ENCODE measurements at regions not wholly inside any gene's neighbourhood (a gene's known extent, or its start where the extent isn't known, plus 50 kb on each side); places are given as distances from the start of the nearest gene placed in this dataset.
"Not testable (repeated sequence)": the region's sequence is repeated elsewhere in the genome, so short reads cannot be mapped to it uniquely, and the experiment has no call there.

GRCh38 chr4:9110700-9111099, 59.5 kb upstream of the FAM90A26 start:
- not testable (repeated sequence) for DNase-seq (ENCODE audit: low read depth in 2 of 2)

- DNase-seq (ENCODE audit: low read depth in 2 of 2), result not testable (repeated sequence)
Measured at GRCh38 chr4:9103148-9103524, 67.1 kb upstream of the FAM90A26 start.

- DNase-seq (ENCODE audit: low read depth in 2 of 2), result not testable (repeated sequence)
Measured at GRCh38 chr4:9102471-9103147, 67.6 kb upstream of the FAM90A26 start.

GRCh38 chr4:9096330-9096729, 73.9 kb upstream of the FAM90A26 start:
- DNase-seq (ENCODE audit: low read depth in 2 of 2), result not testable (repeated sequence)

DNA sequence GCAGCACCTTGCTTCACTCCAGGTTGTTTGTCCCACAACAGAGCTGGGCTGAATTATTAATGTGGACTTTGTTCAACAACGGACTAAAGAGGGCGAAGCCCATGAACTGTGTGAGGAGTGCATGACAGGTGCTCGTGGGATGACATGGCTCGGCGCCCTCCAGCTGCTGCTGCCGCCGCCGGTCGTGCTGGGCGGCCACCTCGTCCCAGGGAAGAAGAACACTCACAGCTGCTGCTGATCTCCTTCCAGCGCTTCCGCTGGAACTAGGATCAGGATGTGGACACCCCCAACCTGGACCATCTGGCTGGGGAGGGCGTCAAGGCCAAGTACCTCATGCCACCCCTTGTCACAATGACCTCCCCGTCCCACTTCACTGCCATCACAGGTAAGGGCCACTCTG, 91.4 kb upstream of the FAM90A26 start:
- DNase-seq (ENCODE audit: low read depth in 2 of 2), result not testable (repeated sequence)

DNA sequence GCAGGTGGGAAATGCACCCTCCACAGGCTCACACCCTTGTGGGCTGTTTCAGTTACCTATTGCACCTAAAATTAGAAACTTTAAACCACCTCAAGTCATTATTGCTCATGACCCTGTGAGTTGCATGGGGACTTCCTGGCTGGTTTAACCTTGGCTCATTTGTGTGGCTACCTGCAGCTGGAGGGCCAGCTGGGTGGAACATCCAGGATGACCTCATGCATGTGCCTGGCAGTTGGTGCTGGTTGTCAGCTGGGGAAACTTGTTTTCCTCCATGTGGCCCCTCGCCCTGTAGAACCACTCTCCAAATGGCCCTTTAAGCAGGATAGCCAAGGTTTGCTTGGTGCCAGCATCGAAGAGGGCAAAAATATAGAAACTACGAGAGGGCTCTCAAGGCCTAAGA, 93.2 kb upstream of the FAM90A26 start:
- DNase-seq (ENCODE audit: low read depth in 2 of 2), result not testable (repeated sequence)

DNA sequence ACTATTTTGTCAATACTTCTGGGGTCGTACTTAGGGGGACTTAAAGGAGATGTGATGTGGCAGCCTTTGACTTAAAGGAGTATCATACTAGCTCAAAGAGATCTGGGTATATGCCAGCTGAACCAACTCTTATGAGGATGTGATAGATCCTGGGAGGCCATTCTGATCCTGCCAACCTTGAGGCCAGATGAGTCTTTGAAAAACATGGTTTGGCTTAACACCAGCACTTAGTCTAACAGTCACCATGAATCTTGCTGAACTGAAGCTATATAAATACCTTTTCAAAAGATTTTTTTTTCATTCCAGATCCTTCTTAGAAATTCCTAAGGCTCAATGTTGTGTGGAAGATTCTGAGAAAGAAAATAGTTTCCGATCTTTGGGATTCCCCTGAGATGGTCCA, 93.7 kb upstream of the FAM90A26 start:
- DNase-seq (ENCODE audit: low read depth in 2 of 2), result not testable (repeated sequence)

DNA sequence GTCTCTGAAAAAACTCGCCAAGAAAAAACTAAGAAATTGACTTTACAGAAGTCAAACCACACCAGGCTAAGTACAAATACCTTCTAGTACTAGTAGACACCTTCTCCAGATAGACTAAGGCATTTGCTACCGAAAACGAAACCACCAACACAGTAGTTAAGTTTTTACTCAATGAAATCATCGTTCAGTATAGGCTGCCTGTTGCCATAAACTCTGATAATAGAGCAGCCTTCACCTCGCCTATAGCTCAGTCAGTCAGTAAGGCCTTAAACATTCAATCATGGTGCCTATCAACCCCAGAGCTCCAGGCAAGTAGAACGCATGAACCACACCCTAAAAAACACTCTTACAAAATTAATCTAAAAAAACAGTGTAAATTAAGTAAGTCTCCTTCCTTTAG, 96.8 kb upstream of the FAM90A26 start:
- not testable (repeated sequence) for DNase-seq (ENCODE audit: low read depth in 2 of 2)

DNA sequence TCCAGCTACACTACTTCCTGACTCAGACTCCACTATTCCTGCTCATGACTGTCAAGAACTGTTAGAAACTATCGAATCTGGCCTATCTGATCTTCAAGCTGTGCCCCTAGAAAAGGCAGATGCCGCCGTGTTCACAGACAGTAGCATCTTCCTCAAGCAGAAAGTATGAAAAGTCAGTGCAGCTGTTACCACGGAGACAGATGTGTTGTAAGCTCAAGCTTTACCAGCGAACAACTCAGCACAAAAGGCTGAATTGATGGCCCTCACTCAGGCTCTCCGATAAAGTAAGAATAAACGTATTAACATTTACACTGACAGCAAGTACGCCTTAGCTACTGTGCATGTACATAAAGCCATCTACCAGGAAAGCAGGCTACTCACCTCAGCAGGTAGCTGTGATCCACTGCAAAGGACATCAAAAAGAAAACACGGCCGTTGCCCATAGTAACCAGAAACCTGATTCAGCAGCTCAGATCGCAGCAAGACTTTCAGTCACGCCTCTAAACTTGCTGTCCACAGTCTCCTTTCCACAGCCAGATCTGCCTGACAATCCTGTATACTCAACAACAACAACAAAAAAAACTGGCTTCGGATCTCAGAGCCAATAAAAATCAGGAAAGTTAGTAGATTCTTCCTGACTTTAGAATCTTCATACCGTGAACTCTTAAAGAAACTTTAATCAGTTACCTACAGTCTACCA, 97.5 kb upstream of the FAM90A26 start:
- not testable (repeated sequence) for DNase-seq (ENCODE audit: low read depth in 2 of 2)

DNA sequence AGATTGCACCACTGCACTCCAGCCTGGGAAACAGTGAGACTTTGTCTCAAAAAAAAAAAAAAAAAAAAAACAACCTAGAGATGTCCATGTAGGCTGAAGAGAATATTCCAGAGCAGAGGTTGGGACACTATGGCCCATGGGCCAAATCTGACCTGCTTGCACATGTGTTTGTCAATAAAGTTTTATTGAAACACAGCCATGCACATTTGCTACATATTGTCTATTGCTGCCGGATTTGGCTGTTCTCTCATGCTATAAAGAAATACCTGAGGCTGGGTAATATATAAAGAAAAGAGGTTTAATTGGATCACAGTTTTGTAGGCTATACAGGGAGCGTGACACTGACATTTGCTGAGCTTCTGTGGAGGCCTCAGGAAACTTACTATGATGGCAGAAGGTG, 102.3 kb upstream of the FAM90A26 start:
- DNase-seq (ENCODE audit: low read depth in 2 of 2), result not testable (repeated sequence)

GRCh38 chr4:9063612-9064011, 106.6 kb upstream of the FAM90A26 start:
- not testable (repeated sequence) for DNase-seq (ENCODE audit: low read depth in 2 of 2)

DNA sequence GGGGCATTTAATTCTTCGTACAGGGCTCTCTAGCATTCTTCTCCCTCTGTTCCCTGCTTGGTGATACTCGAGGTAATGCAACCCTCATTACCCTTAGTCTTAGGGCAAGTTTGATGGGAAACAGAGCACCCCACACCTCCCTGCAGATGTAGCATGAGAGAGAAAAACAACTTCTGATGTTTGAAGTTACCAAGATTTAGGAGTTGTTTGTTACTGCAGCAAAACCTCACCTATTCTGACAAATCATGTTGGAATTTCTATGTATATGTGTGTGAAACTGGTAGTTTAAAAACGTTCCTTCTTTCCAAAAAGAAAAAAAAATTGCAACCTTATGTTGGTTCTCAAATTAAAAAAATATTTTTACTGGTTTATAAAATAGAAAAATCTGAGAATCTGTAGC, 145.3 kb upstream of the FAM90A26 start:
- not testable (repeated sequence) for DNase-seq (ENCODE audit: low read depth in 2 of 2)

- DNase-seq (ENCODE audit: low read depth in 2 of 2), result not testable (repeated sequence)
Measured at GRCh38 chr4:9009792-9010191, 138.2 kb upstream of the HMX1 start.

GRCh38 chr4:9008407-9008806, 136.8 kb upstream of the HMX1 start:
- not testable (repeated sequence) for DNase-seq (ENCODE audit: low read depth in 2 of 2)

GRCh38 chr4:9001153-9001552, 129.5 kb upstream of the HMX1 start:
- DNase-seq (ENCODE audit: low read depth in 2 of 2), result not testable (repeated sequence)

DNA sequence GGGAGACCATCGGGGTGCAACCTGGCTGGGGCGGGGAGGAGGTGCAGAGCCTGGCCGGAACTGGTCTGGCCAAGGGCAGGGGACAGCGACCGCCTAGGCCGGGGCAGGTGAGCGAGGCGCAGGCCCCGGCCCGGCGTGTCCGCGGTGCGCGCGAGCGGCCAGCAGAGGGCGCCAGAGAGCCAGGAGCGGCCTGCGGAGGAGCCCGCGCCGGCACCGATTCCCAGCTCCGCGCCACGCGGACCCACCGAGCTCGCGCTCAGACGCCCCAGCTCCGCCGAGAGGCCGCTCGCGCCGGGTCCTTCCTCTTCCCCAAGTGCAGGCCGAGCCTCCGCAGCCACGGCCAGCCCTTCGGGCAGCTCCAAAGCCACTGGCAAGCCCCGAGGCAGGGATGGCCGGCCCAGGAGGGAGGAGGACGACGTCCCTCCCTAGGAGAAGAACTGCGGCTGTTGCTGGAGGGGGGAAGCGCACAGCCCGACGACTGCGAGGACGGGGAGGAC, 128.9 kb upstream of the HMX1 start:
- peak in 1 of 2 donors; percentile 24 for DNase-seq (ENCODE audit: low read depth in 2 of 2)

DNA sequence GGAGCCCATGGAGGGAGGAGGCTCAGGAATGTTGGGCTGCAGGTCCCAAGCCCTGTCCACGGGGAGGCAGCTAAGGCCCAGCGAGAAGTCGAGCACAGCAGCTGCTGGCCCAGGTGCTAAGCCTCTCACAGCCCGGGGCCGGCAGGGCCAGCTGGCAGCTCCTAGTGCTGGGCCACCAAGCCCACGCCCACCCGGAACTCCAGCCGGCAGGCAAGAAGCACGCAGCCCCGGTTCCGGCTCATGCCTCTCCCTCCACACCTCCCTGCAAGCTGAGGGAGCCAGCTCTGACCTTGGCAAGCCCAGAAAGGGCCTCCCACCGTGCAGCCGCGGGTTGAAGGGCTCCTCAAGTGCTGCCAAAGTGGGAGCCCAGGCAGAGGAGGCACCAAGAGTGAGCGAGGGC, 121.3 kb upstream of the HMX1 start:
- DNase-seq (ENCODE audit: low read depth in 2 of 2), result not testable (repeated sequence)

DNA sequence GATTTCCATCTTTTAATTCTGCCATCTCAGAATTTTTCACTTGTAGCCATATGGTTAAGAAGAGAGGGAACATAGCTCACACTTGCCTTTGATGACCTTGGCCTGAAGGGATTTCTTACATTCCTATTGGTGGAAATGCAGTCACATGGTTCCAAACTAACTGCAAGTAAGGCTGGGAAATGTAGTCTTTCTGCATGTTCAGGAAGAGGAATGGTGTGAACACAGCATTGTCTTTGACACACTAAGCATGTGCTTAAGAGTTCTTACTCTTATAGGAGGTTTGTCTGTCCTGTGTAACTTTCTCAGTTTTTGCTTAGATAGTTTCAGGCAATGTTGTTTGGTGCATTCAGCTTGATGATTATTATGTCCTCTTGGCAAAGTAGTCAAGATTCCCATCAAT, 119.8 kb upstream of the HMX1 start:
- DNase-seq (ENCODE audit: low read depth in 2 of 2), result not testable (repeated sequence)

GRCh38 chr4:8990341-8990740, 118.7 kb upstream of the HMX1 start:
- not testable (repeated sequence) for DNase-seq (ENCODE audit: low read depth in 2 of 2)

- not testable (repeated sequence) for DNase-seq (ENCODE audit: low read depth in 2 of 2)
Measured at GRCh38 chr4:8985786-8986185, 114.1 kb upstream of the HMX1 start.

GRCh38 chr4:8984641-8985040, 113.0 kb upstream of the HMX1 start:
- DNase-seq (ENCODE audit: low read depth in 2 of 2), result not testable (repeated sequence)

- DNase-seq (ENCODE audit: low read depth in 2 of 2), result not testable (repeated sequence)
Measured at GRCh38 chr4:8983921-8984320, 112.3 kb upstream of the HMX1 start.
